ENCODE measurements at regions not wholly inside any gene's neighbourhood (a gene's known extent, or its start where the extent isn't known, plus 50 kb on each side); places are given as distances from the start of the nearest gene placed in this dataset.

DNA sequence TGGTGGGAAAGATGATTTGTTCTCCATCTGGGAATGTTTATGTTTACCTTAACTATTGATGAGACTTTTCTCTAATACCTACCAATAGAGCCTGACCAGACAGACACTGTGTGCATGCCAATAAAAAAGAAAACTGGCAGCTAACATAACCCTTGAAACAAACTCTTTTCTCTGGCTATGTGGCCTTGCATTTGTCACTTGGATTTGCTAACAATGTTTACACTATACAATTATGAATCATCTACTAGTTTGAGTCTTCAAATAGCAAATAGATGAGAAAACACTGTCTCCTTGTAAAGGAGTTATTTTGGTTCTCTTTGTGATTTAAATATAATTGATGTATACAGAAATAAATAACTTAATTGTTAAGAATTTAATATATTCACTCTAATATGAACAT lies 273.1 kb downstream of the SEMA3D start:
- TF ChIP-seq PATZ1 (CRISPR knock-in tag; IDR thresholded peaks at IDR 0.05; ENCODE audit: borderline replicate concordance) (no peak), RARB (CRISPR knock-in tag; IDR thresholded peaks at IDR 0.05) (no peak), ZNF70 (CRISPR knock-in tag; IDR thresholded peaks at IDR 0.05) (no peak), ZFP3 (CRISPR knock-in tag; IDR thresholded peaks at IDR 0.05) (no peak), GLIS3 (CRISPR knock-in tag; IDR thresholded peaks at IDR 0.05) (no peak)
